ENCODE measurements at regions not wholly inside any gene's neighbourhood (a gene's known extent, or its start where the extent isn't known, plus 50 kb on each side); places are given as distances from the start of the nearest gene placed in this dataset.

- POLR2A ChIA-PET = no interaction called here
- Histone ChIP-seq H3K27me3 (ENCODE audit: control insufficient read depth, insufficient read depth, low read length) (no peaks in the 10 kb centered on the region), H3K9me3 (ENCODE audit: control insufficient read depth, insufficient read depth, low read length) (peaks cover 15% of the 10 kb centered on the region; the same call in 1 of the 2 replicates), H3K27ac (ENCODE audit: low read depth, low read length) (no peak overlapping the region), H3K4me3 (ENCODE audit: low read depth, low read length) (no peak overlapping the region)
- CTCF ChIA-PET = no interaction called here
- no peak for DNase-seq (ENCODE audit: low read depth, low spot score)
- no peak for TF ChIP-seq CTCF (IDR thresholded peaks at IDR 0.05; ENCODE audit: low read depth, low read length)
Measured at GRCh38 chr14:24695265-24696241, 61.6 kb upstream of the GZMB start.

- DNase-seq (ENCODE audit: low read depth, low spot score) = no peak
- Histone ChIP-seq H3K9me3 (ENCODE audit: control insufficient read depth, insufficient read depth, low read length) (peaks cover 15% of the 10 kb centered on the region; the same call in 1 of the 2 replicates), H3K4me3 (ENCODE audit: low read depth, low read length) (no peak overlapping the region), H3K27me3 (ENCODE audit: control insufficient read depth, insufficient read depth, low read length) (no peaks in the 10 kb centered on the region), H3K27ac (ENCODE audit: low read depth, low read length) (no peak overlapping the region)
- ChIA-PET CTCF (no interaction called here), POLR2A (no interaction called here)
- no peak for TF ChIP-seq CTCF (IDR thresholded peaks at IDR 0.05; ENCODE audit: low read depth, low read length)
Measured at GRCh38 chr14:24694680-24695079, 60.7 kb upstream of the GZMB start.

DNA sequence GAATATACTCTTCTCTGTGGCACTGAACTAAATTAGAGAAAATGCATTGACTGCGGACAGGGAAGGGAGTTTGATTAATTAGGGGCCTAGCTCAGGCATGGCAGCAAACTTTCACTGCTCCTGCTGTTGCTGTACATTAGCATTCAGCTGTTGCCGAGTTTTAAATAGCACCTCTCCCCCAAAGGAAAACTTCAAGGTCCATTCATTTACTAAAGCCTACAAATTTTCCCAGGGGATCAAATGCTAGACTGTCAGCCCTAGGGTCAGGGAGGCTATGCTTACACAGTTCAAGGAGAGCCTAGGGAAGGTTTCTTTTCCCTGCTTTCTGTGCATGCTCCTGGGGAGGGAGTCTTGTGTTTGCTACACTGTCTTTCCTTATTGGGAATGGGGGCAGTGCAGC, 60.0 kb upstream of the GZMB start:
- Histone ChIP-seq H3K4me3 (ENCODE audit: low read depth, low read length) (no peak overlapping the region), H3K9me3 (ENCODE audit: control insufficient read depth, insufficient read depth, low read length) (peaks cover 15% of the 10 kb centered on the region; the same call in 1 of the 2 replicates), H3K27me3 (ENCODE audit: control insufficient read depth, insufficient read depth, low read length) (no peaks in the 10 kb centered on the region), H3K27ac (ENCODE audit: low read depth, low read length) (no peak overlapping the region)
- POLR2A ChIA-PET = no interaction called here
- CTCF ChIA-PET = interaction anchor here (1.4 kb wide), 1 partner anchor 16 kb away, joined by 3 read pairs; no protein-coding TSS in a partner anchor
- no peak for DNase-seq (ENCODE audit: low read depth, low spot score)
- no peak for TF ChIP-seq CTCF (IDR thresholded peaks at IDR 0.05; ENCODE audit: low read depth, low read length)

GRCh38 chr14:24693353-24693737, 59.4 kb upstream of the GZMB start:
- CTCF ChIA-PET = interaction anchor here (1.4 kb wide), 1 partner anchor 17 kb away, joined by 3 read pairs; no protein-coding TSS in a partner anchor
- POLR2A ChIA-PET = no interaction called here
- Histone ChIP-seq H3K4me3 (ENCODE audit: low read depth, low read length) (no peak overlapping the region), H3K27me3 (ENCODE audit: control insufficient read depth, insufficient read depth, low read length) (no peaks in the 10 kb centered on the region), H3K9me3 (ENCODE audit: control insufficient read depth, insufficient read depth, low read length) (peaks cover 15% of the 10 kb centered on the region; the same call in 1 of the 2 replicates), H3K27ac (ENCODE audit: low read depth, low read length) (no peak overlapping the region)
- no peak for TF ChIP-seq CTCF (IDR thresholded peaks at IDR 0.05; ENCODE audit: low read depth, low read length)
- DNase-seq (ENCODE audit: low read depth, low spot score) = no peak
